ENCODE measurements at regions not wholly inside any gene's neighbourhood (a gene's known extent, or its start where the extent isn't known, plus 50 kb on each side); places are given as distances from the start of the nearest gene placed in this dataset.

DNA sequence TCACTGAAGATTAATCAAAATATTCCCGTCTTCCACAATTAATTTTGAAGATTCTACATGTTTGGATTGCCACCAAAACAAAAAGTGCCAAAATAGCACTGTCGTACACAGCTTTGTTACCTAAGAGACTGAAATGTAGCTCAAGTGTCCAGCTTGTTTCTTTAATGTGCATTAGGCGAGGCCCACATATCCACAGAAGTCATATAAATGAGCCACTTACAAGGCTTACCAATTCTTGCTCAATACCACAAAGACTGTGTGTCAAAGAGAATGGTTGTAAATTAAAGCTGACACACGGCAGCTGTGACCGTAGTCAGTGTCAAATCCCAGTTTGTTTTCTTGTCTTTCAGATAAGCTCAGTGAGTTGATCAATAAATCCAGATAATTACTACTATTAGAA lies 639.4 kb upstream of the TBL1XR1 start:
- no peaks in the 10 kb centered on the region for H3K79me2 ChIP-seq (ENCODE audit: low read depth)
- H3K4me1 ChIP-seq (replicated peaks; ENCODE audit: insufficient read depth) = peaks cover 16% of the 10 kb centered on the region
- no TSS peak for BruUV-seq (replicated peaks)
- TF ChIP-seq CTCF (conservative IDR thresholded peaks at IDR 0.05) = no peak
- no peak for TF ChIP-seq EZH2 (IDR thresholded peaks at IDR 0.05; ENCODE audit: low read depth)
- no peak overlapping the region for H3K4me3 ChIP-seq
- no peak for DNase-seq
- H2AFZ ChIP-seq = no peak overlapping the region
- H3K36me3 ChIP-seq (ENCODE audit: low read depth) = peaks cover 6% of the 10 kb centered on the region; the same call in 1 of the 2 replicates
- CTCF ChIA-PET = no interaction called here
- intact Hi-C loops (cut with micrococcal nuclease; ENCODE audit: unreplicated experiment) = no loop called here
- no peaks in the 10 kb centered on the region for H3K27me3 ChIP-seq (ENCODE audit: insufficient read depth, low read depth)
- no peaks in the 10 kb centered on the region for H4K20me1 ChIP-seq (ENCODE audit: insufficient read depth)
- no peak overlapping the region for H3K4me2 ChIP-seq
- H3K9me3 ChIP-seq (ENCODE audit: insufficient read depth, low read depth) = 0 out of 2 replicates have a peak, but pooled peaks cover 7% of the 10 kb centered on the region
- no peaks in the 10 kb centered on the region for H3K9me2 ChIP-seq (ENCODE audit: insufficient read depth)
- peaks cover 9% of the 10 kb centered on the region; the same call in 1 of the 2 replicates for H3F3A ChIP-seq (ENCODE audit: insufficient read depth, low read depth)
- POLR2A ChIA-PET (ENCODE audit: unreplicated experiment) = no interaction called here
- no peak overlapping the region for H3K27ac ChIP-seq

- Histone ChIP-seq H3K4me2 (no peak overlapping the region), H4K20me1 (ENCODE audit: insufficient read depth) (no peaks in the 10 kb centered on the region), H3K4me3 (no peak overlapping the region), H3K4me1 (replicated peaks; ENCODE audit: insufficient read depth) (peaks cover 16% of the 10 kb centered on the region), H2AFZ (no peak overlapping the region), H3K9me2 (ENCODE audit: insufficient read depth) (no peaks in the 10 kb centered on the region), H3K27me3 (ENCODE audit: insufficient read depth, low read depth) (no peaks in the 10 kb centered on the region), H3K79me2 (ENCODE audit: low read depth) (no peaks in the 10 kb centered on the region), H3K36me3 (ENCODE audit: low read depth) (peaks cover 6% of the 10 kb centered on the region; the same call in 1 of the 2 replicates), H3K9me3 (ENCODE audit: insufficient read depth, low read depth) (peaks cover 11% of the 10 kb centered on the region; the same call in 1 of the 2 replicates), H3K27ac (no peak overlapping the region), H3F3A (ENCODE audit: insufficient read depth, low read depth) (peaks cover 9% of the 10 kb centered on the region; the same call in 1 of the 2 replicates)
- no peak for DNase-seq
- no peak for TF ChIP-seq EZH2 (IDR thresholded peaks at IDR 0.05; ENCODE audit: low read depth)
- TF ChIP-seq CTCF (conservative IDR thresholded peaks at IDR 0.05) = no peak
- ChIA-PET POLR2A (ENCODE audit: unreplicated experiment) (no interaction called here), CTCF (no interaction called here)
- intact Hi-C loops (cut with micrococcal nuclease; ENCODE audit: unreplicated experiment) = no loop called here
- BruUV-seq (replicated peaks) = no TSS peak
These were observed 640.8 kb upstream of the TBL1XR1 start for GRCh38 chr3:177837951-177838655.

- Histone ChIP-seq H3K79me2 (ENCODE audit: low read depth) (no peaks in the 10 kb centered on the region), H3K27ac (no peak overlapping the region), H3K4me1 (replicated peaks; ENCODE audit: insufficient read depth) (peaks cover 16% of the 10 kb centered on the region), H2AFZ (no peak overlapping the region), H3K27me3 (ENCODE audit: insufficient read depth, low read depth) (no peaks in the 10 kb centered on the region), H3F3A (ENCODE audit: insufficient read depth, low read depth) (peaks cover 9% of the 10 kb centered on the region; the same call in 1 of the 2 replicates), H3K9me2 (ENCODE audit: insufficient read depth) (no peaks in the 10 kb centered on the region), H3K36me3 (ENCODE audit: low read depth) (peaks cover 6% of the 10 kb centered on the region; the same call in 1 of the 2 replicates), H3K4me2 (no peak overlapping the region), H3K4me3 (no peak overlapping the region), H4K20me1 (ENCODE audit: insufficient read depth) (no peaks in the 10 kb centered on the region), H3K9me3 (ENCODE audit: insufficient read depth, low read depth) (peaks cover 12% of the 10 kb centered on the region; the same call in 1 of the 2 replicates)
- TF ChIP-seq CTCF (conservative IDR thresholded peaks at IDR 0.05) = no peak
- no peak for TF ChIP-seq EZH2 (IDR thresholded peaks at IDR 0.05; ENCODE audit: low read depth)
- no TSS peak for BruUV-seq (replicated peaks)
- DNase-seq = no peak
- POLR2A ChIA-PET (ENCODE audit: unreplicated experiment) = no interaction called here
- CTCF ChIA-PET = no interaction called here
- intact Hi-C loops (cut with micrococcal nuclease; ENCODE audit: unreplicated experiment) = no loop called here
These were observed 641.6 kb upstream of the TBL1XR1 start for GRCh38 chr3:177838766-177839350.

All from PC-9 (cell line).